ENCODE measurements at regions not wholly inside any gene's neighbourhood (a gene's known extent, or its start where the extent isn't known, plus 50 kb on each side); places are given as distances from the start of the nearest gene placed in this dataset.

- no peaks in the 10 kb centered on the region for H3K27me3 Mint-ChIP-seq
- CTCF ChIA-PET = no interaction called here
- H3K9me3 Mint-ChIP-seq = peaks cover 11% of the 10 kb centered on the region
- no peaks in the 10 kb centered on the region for H3K4me1 Mint-ChIP-seq
- no peaks in the 10 kb centered on the region for H3K36me3 Mint-ChIP-seq
- no peak for DNase-seq
- H3K4me3 Mint-ChIP-seq = no peak overlapping the region
- H3K27ac Mint-ChIP-seq = no peak overlapping the region
Observed at GRCh38 chr4:97142893-97143292, 1000.4 kb downstream of the STPG2 start.

GRCh38 chr4:97144199-97144598, 999.1 kb downstream of the STPG2 start:
- DNase-seq = no peak
- no peak overlapping the region for H3K27ac Mint-ChIP-seq
- no peaks in the 10 kb centered on the region for H3K4me1 Mint-ChIP-seq

GRCh38 chr4:97150966-97151365, 992.3 kb downstream of the STPG2 start:
- Mint-ChIP-seq H3K4me3 (no peak overlapping the region), H3K36me3 (no peaks in the 10 kb centered on the region), H3K9me3 (no peaks in the 10 kb centered on the region), H3K4me1 (no peaks in the 10 kb centered on the region), H3K27ac (no peak overlapping the region), H3K27me3 (no peaks in the 10 kb centered on the region)
- CTCF ChIA-PET = no interaction called here
- no peak for DNase-seq

More at GRCh38 chr4:97144199-97144598, 999.1 kb downstream of the STPG2 start:
- Mint-ChIP-seq H3K27me3 (no peaks in the 10 kb centered on the region), H3K9me3 (peaks cover 6% of the 10 kb centered on the region), H3K36me3 (no peaks in the 10 kb centered on the region), H3K4me3 (no peak overlapping the region)
- CTCF ChIA-PET = no interaction called here

- Mint-ChIP-seq H3K9me3 (no peaks in the 10 kb centered on the region), H3K4me3 (no peak overlapping the region), H3K27ac (no peak overlapping the region), H3K4me1 (no peaks in the 10 kb centered on the region), H3K36me3 (no peaks in the 10 kb centered on the region), H3K27me3 (no peaks in the 10 kb centered on the region)
- CTCF ChIA-PET = no interaction called here
- no peak for DNase-seq
Observed at GRCh38 chr4:97152149-97152548, 991.1 kb downstream of the STPG2 start.

- Mint-ChIP-seq H3K4me3 (no peak overlapping the region), H3K27ac (no peak overlapping the region), H3K4me1 (no peaks in the 10 kb centered on the region), H3K9me3 (no peaks in the 10 kb centered on the region), H3K27me3 (no peaks in the 10 kb centered on the region), H3K36me3 (no peaks in the 10 kb centered on the region)
- DNase-seq = no peak
- CTCF ChIA-PET = no interaction called here
Observed at GRCh38 chr4:97153042-97153441, 990.2 kb downstream of the STPG2 start.

- DNase-seq = no peak
- H3K9me3 Mint-ChIP-seq = no peaks in the 10 kb centered on the region
- H3K27ac Mint-ChIP-seq = no peak overlapping the region
- CTCF ChIA-PET = no interaction called here
- no peaks in the 10 kb centered on the region for H3K27me3 Mint-ChIP-seq
- H3K36me3 Mint-ChIP-seq = no peaks in the 10 kb centered on the region
- no peaks in the 10 kb centered on the region for H3K4me1 Mint-ChIP-seq
- H3K4me3 Mint-ChIP-seq = no peak overlapping the region
Observed at GRCh38 chr4:97159625-97160024, 983.7 kb downstream of the STPG2 start.

GRCh38 chr4:97185233-97185632, 958.0 kb downstream of the STPG2 start:
- Mint-ChIP-seq H3K27me3 (no peaks in the 10 kb centered on the region), H3K4me1 (no peaks in the 10 kb centered on the region), H3K9me3 (peaks cover 6% of the 10 kb centered on the region), H3K4me3 (no peak overlapping the region), H3K36me3 (no peaks in the 10 kb centered on the region), H3K27ac (no peak overlapping the region)
- CTCF ChIA-PET = no interaction called here
- DNase-seq = no peak

- H3K36me3 Mint-ChIP-seq = no peaks in the 10 kb centered on the region
- CTCF ChIA-PET = no interaction called here
Observed at GRCh38 chr4:97197106-97197505, 946.2 kb downstream of the STPG2 start.

GRCh38 chr4:97208749-97209148, 934.5 kb downstream of the STPG2 start:
- no peaks in the 10 kb centered on the region for H3K9me3 Mint-ChIP-seq
- no peak overlapping the region for H3K4me3 Mint-ChIP-seq
- H3K36me3 Mint-ChIP-seq = no peaks in the 10 kb centered on the region
- no peak overlapping the region for H3K27ac Mint-ChIP-seq
- H3K27me3 Mint-ChIP-seq = no peaks in the 10 kb centered on the region
- no peak for DNase-seq
- CTCF ChIA-PET = no interaction called here
- H3K4me1 Mint-ChIP-seq = no peaks in the 10 kb centered on the region

More at GRCh38 chr4:97197106-97197505, 946.2 kb downstream of the STPG2 start:
- Mint-ChIP-seq H3K4me1 (no peaks in the 10 kb centered on the region), H3K9me3 (no peaks in the 10 kb centered on the region), H3K27ac (no peak overlapping the region), H3K4me3 (no peak overlapping the region), H3K27me3 (no peaks in the 10 kb centered on the region)
- DNase-seq = no peak

- Mint-ChIP-seq H3K27me3 (no peaks in the 10 kb centered on the region), H3K36me3 (no peaks in the 10 kb centered on the region), H3K9me3 (no peaks in the 10 kb centered on the region), H3K4me3 (no peak overlapping the region), H3K27ac (no peak overlapping the region), H3K4me1 (no peaks in the 10 kb centered on the region)
- DNase-seq = no peak
- CTCF ChIA-PET = no interaction called here
Observed at GRCh38 chr4:97215409-97215941, 927.8 kb downstream of the STPG2 start.

GRCh38 chr4:97216046-97216445, 927.2 kb downstream of the STPG2 start:
- Mint-ChIP-seq H3K27me3 (no peaks in the 10 kb centered on the region), H3K9me3 (no peaks in the 10 kb centered on the region), H3K36me3 (no peaks in the 10 kb centered on the region), H3K27ac (no peak overlapping the region), H3K4me3 (no peak overlapping the region), H3K4me1 (no peaks in the 10 kb centered on the region)
- DNase-seq = no peak
- CTCF ChIA-PET = no interaction called here

- CTCF ChIA-PET = no interaction called here
- Mint-ChIP-seq H3K27ac (no peak overlapping the region), H3K4me3 (no peak overlapping the region), H3K9me3 (no peaks in the 10 kb centered on the region), H3K36me3 (no peaks in the 10 kb centered on the region), H3K27me3 (no peaks in the 10 kb centered on the region), H3K4me1 (no peaks in the 10 kb centered on the region)
- DNase-seq = no peak
Observed at GRCh38 chr4:97235521-97235920, 907.8 kb downstream of the STPG2 start.

- Mint-ChIP-seq H3K4me1 (no peaks in the 10 kb centered on the region), H3K9me3 (no peaks in the 10 kb centered on the region), H3K36me3 (no peaks in the 10 kb centered on the region), H3K27ac (no peak overlapping the region), H3K27me3 (no peaks in the 10 kb centered on the region), H3K4me3 (no peak overlapping the region)
- no peak for DNase-seq
- CTCF ChIA-PET = no interaction called here
Observed at GRCh38 chr4:97238956-97239666, 904.2 kb downstream of the STPG2 start.

- CTCF ChIA-PET = no interaction called here
Observed at GRCh38 chr4:97239667-97239997, 903.6 kb downstream of the STPG2 start.

GRCh38 chr4:97252615-97253154, 890.6 kb downstream of the STPG2 start:
- Mint-ChIP-seq H3K27ac (no peak overlapping the region), H3K36me3 (no peaks in the 10 kb centered on the region), H3K27me3 (no peaks in the 10 kb centered on the region), H3K4me3 (no peak overlapping the region), H3K4me1 (no peaks in the 10 kb centered on the region), H3K9me3 (peaks cover 2% of the 10 kb centered on the region)
- no peak for DNase-seq
- CTCF ChIA-PET = no interaction called here

More at GRCh38 chr4:97239667-97239997, 903.6 kb downstream of the STPG2 start:
- Mint-ChIP-seq H3K27me3 (no peaks in the 10 kb centered on the region), H3K9me3 (no peaks in the 10 kb centered on the region), H3K36me3 (no peaks in the 10 kb centered on the region), H3K4me3 (no peak overlapping the region), H3K27ac (no peak overlapping the region), H3K4me1 (no peaks in the 10 kb centered on the region)
- DNase-seq = no peak
